ENCODE measurements at regions not wholly inside any gene's neighbourhood (a gene's known extent, or its start where the extent isn't known, plus 50 kb on each side); places are given as distances from the start of the nearest gene placed in this dataset.

GRCh38 chr12:115383668-115384067 is 699.7 kb upstream of the TBX3 start:
- DNase-seq (ENCODE audit: low spot score), result no peak
- Histone ChIP-seq H3K27ac (no peak overlapping the region), H3K27me3 (replicated peaks; ENCODE audit: insufficient read depth) (no peaks in the 10 kb centered on the region), H3K9me3 (no peaks in the 10 kb centered on the region), H3K4me1 (ENCODE audit: control insufficient read depth in 1 of 2, low read depth in 2 of 2) (no peaks in the 10 kb centered on the region), H3K36me3 (no peaks in the 10 kb centered on the region), H3K4me3 (no peak overlapping the region)
- TF ChIP-seq CTCF (IDR thresholded peaks at IDR 0.05), result no peak
- no peak for ATAC-seq (ENCODE audit: insufficient number of reproducible peaks, low FRiP score, low read depth)

- DNase-seq (ENCODE audit: low spot score) (no peak), ATAC-seq (ENCODE audit: insufficient number of reproducible peaks, low FRiP score, low read depth) (no peak)
- H3K4me3 ChIP-seq, result no peak overlapping the region
- no peaks in the 10 kb centered on the region for H3K27me3 ChIP-seq (replicated peaks; ENCODE audit: insufficient read depth)
- H3K9me3 ChIP-seq, result no peaks in the 10 kb centered on the region
- no peak for TF ChIP-seq CTCF (IDR thresholded peaks at IDR 0.05)
- H3K36me3 ChIP-seq, result no peaks in the 10 kb centered on the region
- H3K4me1 ChIP-seq (ENCODE audit: control insufficient read depth in 1 of 2, low read depth in 2 of 2), result no peaks in the 10 kb centered on the region
- H3K27ac ChIP-seq, result no peak overlapping the region
These were observed 698.7 kb upstream of the TBX3 start for GRCh38 chr12:115382681-115383080.

- ATAC-seq (ENCODE audit: insufficient number of reproducible peaks, low FRiP score, low read depth) (no peak), DNase-seq (ENCODE audit: low spot score) (no peak)
- no peak overlapping the region for H3K27ac ChIP-seq
- H3K4me1 ChIP-seq (ENCODE audit: control insufficient read depth in 1 of 2, low read depth in 2 of 2), result no peaks in the 10 kb centered on the region
- H3K9me3 ChIP-seq, result no peaks in the 10 kb centered on the region
- no peaks in the 10 kb centered on the region for H3K36me3 ChIP-seq
- TF ChIP-seq CTCF (IDR thresholded peaks at IDR 0.05), result no peak
- H3K4me3 ChIP-seq, result no peak overlapping the region
- H3K27me3 ChIP-seq (replicated peaks; ENCODE audit: insufficient read depth), result no peaks in the 10 kb centered on the region
These were observed 696.7 kb upstream of the TBX3 start for GRCh38 chr12:115380546-115381120.

- H3K27ac ChIP-seq, result no peak overlapping the region
- no peaks in the 10 kb centered on the region for H3K27me3 ChIP-seq (replicated peaks; ENCODE audit: insufficient read depth)
- no peak overlapping the region for H3K4me3 ChIP-seq
- H3K36me3 ChIP-seq, result no peaks in the 10 kb centered on the region
- H3K4me1 ChIP-seq (ENCODE audit: control insufficient read depth in 1 of 2, low read depth in 2 of 2), result no peaks in the 10 kb centered on the region
- ATAC-seq (ENCODE audit: insufficient number of reproducible peaks, low FRiP score, low read depth) (no peak), DNase-seq (ENCODE audit: low spot score) (no peak)
- H3K9me3 ChIP-seq, result no peaks in the 10 kb centered on the region
- no peak for TF ChIP-seq CTCF (IDR thresholded peaks at IDR 0.05)
These were observed 694.3 kb upstream of the TBX3 start for GRCh38 chr12:115378291-115378690.

GRCh38 chr12:115377779-115378178 is 693.8 kb upstream of the TBX3 start:
- Histone ChIP-seq H3K27ac (no peak overlapping the region), H3K4me1 (ENCODE audit: control insufficient read depth in 1 of 2, low read depth in 2 of 2) (no peaks in the 10 kb centered on the region), H3K36me3 (no peaks in the 10 kb centered on the region), H3K9me3 (no peaks in the 10 kb centered on the region), H3K27me3 (replicated peaks; ENCODE audit: insufficient read depth) (no peaks in the 10 kb centered on the region), H3K4me3 (no peak overlapping the region)
- no peak for TF ChIP-seq CTCF (IDR thresholded peaks at IDR 0.05)
- DNase-seq (ENCODE audit: low spot score) (no peak), ATAC-seq (ENCODE audit: insufficient number of reproducible peaks, low FRiP score, low read depth) (no peak)

Measured in thoracic aorta (tissue), 2 donors.